KMS-11 (cell line): ENCODE measurements at regions not wholly inside any gene's neighbourhood (a gene's known extent, or its start where the extent isn't known, plus 50 kb on each side); places are given as distances from the start of the nearest gene placed in this dataset.

Experiments used
- H2AFZ ChIP-seq: fragments of 200-600 bp; sonication (generic); 2 replicates; pipeline ENCODE4 v1.6.1; 2016; ENCODE audit warnings: antibody characterized with exemption, mixed run types, low read depth
- H3K27ac ChIP-seq: fragments of 200-600 bp; sonication (generic); 2 replicates; pipeline ENCODE4 v1.6.1; 2016; ENCODE audit warnings: mild to moderate bottlenecking, mixed run types
- H3K27me3 ChIP-seq: fragments of 200-600 bp; sonication (generic); 2 replicates; pipeline ENCODE4 v1.6.1; 2017; ENCODE audit warnings: mild to moderate bottlenecking, low read depth, mixed run types, moderate library complexity; ENCODE audit not compliant: insufficient read depth
- H3K36me3 ChIP-seq: fragments of 200-600 bp; sonication (generic); 2 replicates; pipeline ENCODE4 v1.6.1; 2017; ENCODE audit warnings: mild to moderate bottlenecking, mixed run types; ENCODE audit not compliant: insufficient read depth
- H3K4me1 ChIP-seq: fragments of 200-600 bp; sonication (generic); 2 replicates; pipeline ENCODE4 v1.6.1; 2016; ENCODE audit warnings: mild to moderate bottlenecking, low read depth, mixed run types; ENCODE audit not compliant: poor library complexity, severe bottlenecking
- H3K4me2 ChIP-seq: fragments of 200-600 bp; sonication (generic); 2 replicates; pipeline ENCODE4 v1.7.0; 2016; ENCODE audit warnings: mild to moderate bottlenecking, mixed run types
- H3K4me3 ChIP-seq: fragments of 200-600 bp; sonication (generic); IDR thresholded peaks from 2 replicates; pipeline ENCODE4 v1.6.1; 2017; ENCODE audit warnings: low read depth, low read length, mixed read lengths; ENCODE audit not compliant: insufficient read depth
- H3K79me2 ChIP-seq: fragments of 200-600 bp; sonication (generic); 2 replicates; pipeline ENCODE4 v1.6.1; 2016; ENCODE audit warnings: low read depth, mixed run types; ENCODE audit not compliant: insufficient read depth
- H3K9ac ChIP-seq: fragments of 200-600 bp; sonication (generic); 2 replicates; pipeline ENCODE4 v1.6.1; 2016; ENCODE audit warnings: mild to moderate bottlenecking, mixed run types
- H4K20me1 ChIP-seq: fragments of 200-600 bp; sonication (generic); 2 replicates; pipeline ENCODE4 v1.6.1; 2016; ENCODE audit warnings: mild to moderate bottlenecking, mixed run types; ENCODE audit not compliant: insufficient read depth
- TF ChIP-seq, protein P1 (sequence below): fragments of 200-600 bp; sonication (generic); conservative IDR thresholded peaks from 2 replicates; pipeline ENCODE4 v1.6.1; 2017; ENCODE audit warnings: low read depth, mild to moderate bottlenecking, antibody characterized with exemption, low read length, moderate library complexity, mixed read lengths

DNA sequence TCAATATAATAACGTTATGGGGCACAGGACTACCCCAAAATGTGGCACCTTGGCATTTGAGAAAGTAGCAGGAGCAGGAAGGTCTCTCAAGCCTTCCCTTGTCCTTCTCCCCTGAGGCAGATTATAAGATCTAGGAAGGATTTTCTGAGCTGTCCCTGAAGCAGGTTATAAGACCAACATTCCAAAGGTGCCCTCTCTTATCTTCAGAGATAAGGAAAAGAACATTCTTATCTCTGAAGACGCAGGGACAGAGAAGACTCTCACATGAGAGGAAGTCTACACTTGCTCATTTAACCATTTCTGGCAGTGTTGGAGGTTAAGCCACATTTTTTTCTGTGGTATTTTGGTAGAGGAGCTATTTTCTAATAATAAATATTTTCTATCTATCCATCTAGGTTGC lies 437.9 kb upstream of the MAOA start:
- no peak overlapping the region for H3K9ac ChIP-seq
- no peak overlapping the region for H3K4me2 ChIP-seq
- no peaks in the 10 kb centered on the region for H3K36me3 ChIP-seq
- H3K4me1 ChIP-seq, result no peaks in the 10 kb centered on the region
- H3K27ac ChIP-seq, result no peak overlapping the region
- H3K4me3 ChIP-seq, result no peak overlapping the region
- H2AFZ ChIP-seq, result no peak overlapping the region
- H3K27me3 ChIP-seq, result no peaks in the 10 kb centered on the region
- H3K79me2 ChIP-seq, result no peaks in the 10 kb centered on the region
- H4K20me1 ChIP-seq, result no peaks in the 10 kb centered on the region
- TF ChIP-seq, protein P1, sequence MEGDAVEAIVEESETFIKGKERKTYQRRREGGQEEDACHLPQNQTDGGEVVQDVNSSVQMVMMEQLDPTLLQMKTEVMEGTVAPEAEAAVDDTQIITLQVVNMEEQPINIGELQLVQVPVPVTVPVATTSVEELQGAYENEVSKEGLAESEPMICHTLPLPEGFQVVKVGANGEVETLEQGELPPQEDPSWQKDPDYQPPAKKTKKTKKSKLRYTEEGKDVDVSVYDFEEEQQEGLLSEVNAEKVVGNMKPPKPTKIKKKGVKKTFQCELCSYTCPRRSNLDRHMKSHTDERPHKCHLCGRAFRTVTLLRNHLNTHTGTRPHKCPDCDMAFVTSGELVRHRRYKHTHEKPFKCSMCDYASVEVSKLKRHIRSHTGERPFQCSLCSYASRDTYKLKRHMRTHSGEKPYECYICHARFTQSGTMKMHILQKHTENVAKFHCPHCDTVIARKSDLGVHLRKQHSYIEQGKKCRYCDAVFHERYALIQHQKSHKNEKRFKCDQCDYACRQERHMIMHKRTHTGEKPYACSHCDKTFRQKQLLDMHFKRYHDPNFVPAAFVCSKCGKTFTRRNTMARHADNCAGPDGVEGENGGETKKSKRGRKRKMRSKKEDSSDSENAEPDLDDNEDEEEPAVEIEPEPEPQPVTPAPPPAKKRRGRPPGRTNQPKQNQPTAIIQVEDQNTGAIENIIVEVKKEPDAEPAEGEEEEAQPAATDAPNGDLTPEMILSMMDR, result no peak

GRCh38 chrX:43224496-43224895 lies 431.6 kb upstream of the MAOA start:
- no peaks in the 10 kb centered on the region for H3K79me2 ChIP-seq
- no peak overlapping the region for H2AFZ ChIP-seq
- H3K4me1 ChIP-seq, result no peaks in the 10 kb centered on the region
- H3K4me3 ChIP-seq, result no peak overlapping the region
- H3K27me3 ChIP-seq, result no peaks in the 10 kb centered on the region
- no peak overlapping the region for H3K4me2 ChIP-seq
- no peak overlapping the region for H3K9ac ChIP-seq
- H4K20me1 ChIP-seq, result no peaks in the 10 kb centered on the region
- H3K36me3 ChIP-seq, result no peaks in the 10 kb centered on the region
- no peak overlapping the region for H3K27ac ChIP-seq
- TF ChIP-seq, protein P1, result no peak

GRCh38 chrX:43225626-43226328 lies 430.3 kb upstream of the MAOA start:
- no peaks in the 10 kb centered on the region for H3K4me1 ChIP-seq
- H3K4me2 ChIP-seq, result no peak overlapping the region
- TF ChIP-seq, protein P1, result no peak
- H4K20me1 ChIP-seq, result no peaks in the 10 kb centered on the region
- H3K4me3 ChIP-seq, result no peak overlapping the region
- H3K9ac ChIP-seq, result no peak overlapping the region
- H3K27me3 ChIP-seq, result no peaks in the 10 kb centered on the region
- no peaks in the 10 kb centered on the region for H3K79me2 ChIP-seq
- no peak overlapping the region for H3K27ac ChIP-seq
- H3K36me3 ChIP-seq, result no peaks in the 10 kb centered on the region
- H2AFZ ChIP-seq, result no peak overlapping the region

GRCh38 chrX:43238461-43238945 lies 417.6 kb upstream of the MAOA start:
- H3K4me1 ChIP-seq, result no peaks in the 10 kb centered on the region
- no peak overlapping the region for H3K4me2 ChIP-seq

More at GRCh38 chrX:43238461-43238945, 417.6 kb upstream of the MAOA start:
- H3K9ac ChIP-seq, result no peak overlapping the region
- TF ChIP-seq, protein P1, result no peak
- no peak overlapping the region for H2AFZ ChIP-seq
- no peaks in the 10 kb centered on the region for H3K27me3 ChIP-seq
- H4K20me1 ChIP-seq, result no peaks in the 10 kb centered on the region
- H3K27ac ChIP-seq, result no peak overlapping the region
- H3K4me3 ChIP-seq, result no peak overlapping the region
- no peaks in the 10 kb centered on the region for H3K79me2 ChIP-seq
- no peaks in the 10 kb centered on the region for H3K36me3 ChIP-seq
